Activated naive CD8-positive, alpha-beta T cell treated with anti-CD3 and anti-CD28 coated beads, Interleukin-2, amount 10 ng/mL, durations not matched to agents 7 days and 5 days (primary cell): ENCODE measurements at regions not wholly inside any gene's neighbourhood (a gene's known extent, or its start where the extent isn't known, plus 50 kb on each side); places are given as distances from the start of the nearest gene placed in this dataset.
A peak's percentile ranks its signal among the peaks of the same experiment; 100 is the strongest.

Experiments
- ATAC-seq: fragments of 150-1000 bp; cut with Tn5 transposase; one replicate; pipeline ENCODE4 v1.10.0; 2021; ENCODE audit warnings: low read depth, moderate library complexity
- POLR2A ChIA-PET: fragments of 350-600 bp; sonication (Branson Sonifier 250); formaldehyde crosslinking; loops from one replicate; lab custom pipeline; 2021; ENCODE audit warnings: antibody characterized with exemption; lab: Charles Lee
- DNase-seq: peaks from one replicate; pipeline ENCODE4 v3.0.0; 2021
- H3K27ac Mint-ChIP-seq: one replicate; pipeline ENCODE4 v1.8.0; 2022; ENCODE audit warnings: mild to moderate bottlenecking, mixed read lengths
- H3K27me3 Mint-ChIP-seq: one replicate; pipeline ENCODE4 v1.8.0; 2022; ENCODE audit warnings: mild to moderate bottlenecking, moderate library complexity, mixed read lengths
- H3K36me3 Mint-ChIP-seq: one replicate; pipeline ENCODE4 v1.8.0; 2021; ENCODE audit warnings: mild to moderate bottlenecking, mixed read lengths
- H3K4me1 Mint-ChIP-seq: one replicate; pipeline ENCODE4 v1.8.0; 2021; ENCODE audit warnings: mixed read lengths
- H3K4me3 Mint-ChIP-seq: one replicate; pipeline ENCODE4 v1.8.0; 2022; ENCODE audit warnings: mild to moderate bottlenecking, moderate library complexity, mixed read lengths
- H3K9me3 Mint-ChIP-seq: one replicate; pipeline ENCODE4 v1.8.0; 2021; ENCODE audit warnings: mixed read lengths

DNA sequence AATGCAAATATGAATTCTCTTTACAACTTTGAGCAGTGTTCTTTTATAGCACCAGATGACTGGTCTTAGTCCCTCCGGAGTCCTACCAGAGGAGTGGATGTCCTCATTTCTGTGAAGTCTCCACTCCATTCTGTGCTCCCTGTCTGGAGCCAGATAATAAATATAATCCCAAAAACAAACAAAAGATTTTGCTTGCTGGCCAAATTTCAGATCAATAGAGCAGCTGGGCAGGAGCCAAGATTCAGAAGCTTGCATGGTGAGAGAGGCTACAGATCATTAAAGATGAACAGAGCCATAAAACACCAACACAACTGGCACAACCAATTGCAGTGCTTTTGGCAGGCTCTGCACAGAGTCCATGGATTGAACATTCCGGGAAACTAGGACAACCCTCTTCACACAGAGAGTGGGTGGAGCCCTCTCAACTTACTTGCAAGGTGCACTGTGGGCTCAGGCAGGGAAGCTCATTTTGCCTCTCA is 231.5 kb upstream of the SNX7 start:
- no peak for ATAC-seq
- Mint-ChIP-seq H3K4me3 (no peak overlapping the region), H3K4me1 (no peaks in the 10 kb centered on the region), H3K36me3 (no peaks in the 10 kb centered on the region), H3K27me3 (no peaks in the 10 kb centered on the region), H3K27ac (no peak overlapping the region), H3K9me3 (no peaks in the 10 kb centered on the region)
- no peak for DNase-seq
- POLR2A ChIA-PET = no interaction called here

DNA sequence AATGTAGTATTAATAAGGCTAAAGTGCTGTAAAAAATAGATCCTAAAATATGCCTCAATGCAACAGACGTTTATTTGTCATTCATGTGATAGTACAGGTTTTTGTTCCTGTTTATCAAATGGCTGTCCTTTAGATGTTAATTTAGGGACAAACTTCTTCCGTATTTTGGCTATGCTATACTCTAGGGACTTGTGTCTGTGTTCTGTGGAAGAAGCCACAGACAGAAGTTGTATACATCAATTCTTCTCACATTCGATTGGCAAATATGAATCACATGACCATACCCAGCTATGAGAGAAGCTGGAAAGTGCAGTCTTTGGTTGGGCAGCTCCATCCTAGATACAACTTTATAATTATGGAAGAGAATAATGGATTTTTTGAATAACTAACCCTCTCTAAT is 232.7 kb upstream of the SNX7 start:
- Mint-ChIP-seq H3K4me1 (no peaks in the 10 kb centered on the region), H3K36me3 (no peaks in the 10 kb centered on the region), H3K9me3 (no peaks in the 10 kb centered on the region), H3K27ac (no peak overlapping the region), H3K4me3 (no peak overlapping the region), H3K27me3 (no peaks in the 10 kb centered on the region)
- POLR2A ChIA-PET = no interaction called here
- DNase-seq (no peak), ATAC-seq (no peak)

DNA sequence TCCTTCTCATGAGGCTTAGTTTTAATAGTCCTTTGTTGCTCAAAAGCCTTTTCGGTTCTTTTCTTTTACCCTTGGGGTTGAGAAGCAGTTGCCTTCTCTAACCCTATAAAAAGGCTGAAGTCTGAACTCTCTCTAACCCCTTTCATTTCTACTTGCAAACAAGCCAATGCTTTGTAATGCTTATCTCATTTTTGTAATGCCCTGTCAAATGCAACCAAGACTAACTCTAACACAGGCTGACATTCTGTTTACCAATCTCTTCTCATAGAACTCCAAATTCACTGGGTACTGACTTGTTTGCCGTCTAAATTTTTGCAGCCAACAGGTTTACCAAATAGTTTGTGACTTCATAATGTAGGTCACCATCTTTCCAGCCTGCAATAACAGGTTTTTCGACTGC is 233.9 kb upstream of the SNX7 start:
- POLR2A ChIA-PET = no interaction called here
- Mint-ChIP-seq H3K4me1 (no peaks in the 10 kb centered on the region), H3K36me3 (no peaks in the 10 kb centered on the region), H3K27ac (no peak overlapping the region), H3K4me3 (no peak overlapping the region), H3K9me3 (no peaks in the 10 kb centered on the region), H3K27me3 (no peaks in the 10 kb centered on the region)
- ATAC-seq (no peak), DNase-seq (no peak)

DNA sequence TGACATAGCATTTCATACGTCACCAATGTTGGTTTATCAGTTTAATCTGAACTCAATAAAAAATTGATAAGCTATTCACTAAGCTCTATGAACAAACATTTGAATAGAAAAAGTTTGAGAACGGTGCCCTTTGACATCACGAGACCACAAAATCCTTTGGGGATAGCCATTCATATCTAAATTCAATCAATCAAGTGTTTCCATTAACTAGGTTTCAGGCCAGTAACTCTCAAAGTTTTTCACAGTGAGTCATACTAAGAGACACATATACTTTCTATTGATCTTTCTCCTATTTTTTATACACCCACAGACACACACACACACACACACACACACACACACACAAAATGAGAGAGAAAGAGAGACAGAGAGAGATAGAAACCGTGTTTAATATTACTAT is 235.4 kb upstream of the SNX7 start:
- no peaks in the 10 kb centered on the region for H3K4me1 Mint-ChIP-seq
- POLR2A ChIA-PET = no interaction called here
- no peak overlapping the region for H3K27ac Mint-ChIP-seq
- no peak for DNase-seq
- no peak for ATAC-seq
- no peak overlapping the region for H3K4me3 Mint-ChIP-seq
- no peaks in the 10 kb centered on the region for H3K36me3 Mint-ChIP-seq
- H3K9me3 Mint-ChIP-seq = no peaks in the 10 kb centered on the region
- H3K27me3 Mint-ChIP-seq = no peaks in the 10 kb centered on the region

DNA sequence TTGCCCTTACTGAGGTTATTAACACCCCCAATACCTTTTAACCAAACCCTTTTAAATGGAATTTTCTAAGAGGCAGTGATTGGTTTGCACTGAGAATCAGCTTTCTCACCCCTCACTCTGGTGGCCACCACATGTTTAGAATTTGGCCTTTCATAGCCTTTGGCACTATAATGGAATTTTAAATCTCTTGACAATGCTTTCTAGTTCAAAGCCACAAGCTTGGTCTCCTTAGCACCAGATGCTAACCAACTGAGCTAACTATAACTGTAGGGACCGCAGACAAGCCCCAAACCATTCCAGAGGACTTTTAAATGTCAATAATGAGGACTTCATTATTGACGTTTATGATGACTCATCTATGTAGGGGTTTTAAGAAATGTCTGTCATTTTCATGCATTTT is 238.7 kb upstream of the SNX7 start:
- Mint-ChIP-seq H3K4me1 (no peaks in the 10 kb centered on the region), H3K27ac (no peak overlapping the region), H3K9me3 (no peaks in the 10 kb centered on the region), H3K27me3 (no peaks in the 10 kb centered on the region), H3K36me3 (no peaks in the 10 kb centered on the region), H3K4me3 (no peak overlapping the region)
- POLR2A ChIA-PET = no interaction called here
- ATAC-seq (no peak), DNase-seq (no peak)

DNA sequence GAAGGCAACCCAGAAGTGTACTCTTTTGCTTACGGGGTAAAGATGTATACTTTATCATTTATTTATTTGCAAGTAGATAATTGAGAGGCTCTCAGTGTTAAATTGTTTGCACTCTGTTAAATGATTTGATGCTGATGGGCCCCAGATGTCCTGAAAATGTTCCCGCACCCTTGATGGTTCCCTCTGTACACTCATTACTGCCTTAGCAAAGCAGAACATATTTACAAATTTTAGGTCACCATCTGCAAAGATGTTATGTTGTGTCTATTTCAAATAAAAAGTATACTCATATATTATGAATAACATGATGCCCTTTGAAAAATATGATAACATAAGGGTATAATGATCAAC is 240.5 kb upstream of the SNX7 start:
- no peak overlapping the region for H3K4me3 Mint-ChIP-seq

DNA sequence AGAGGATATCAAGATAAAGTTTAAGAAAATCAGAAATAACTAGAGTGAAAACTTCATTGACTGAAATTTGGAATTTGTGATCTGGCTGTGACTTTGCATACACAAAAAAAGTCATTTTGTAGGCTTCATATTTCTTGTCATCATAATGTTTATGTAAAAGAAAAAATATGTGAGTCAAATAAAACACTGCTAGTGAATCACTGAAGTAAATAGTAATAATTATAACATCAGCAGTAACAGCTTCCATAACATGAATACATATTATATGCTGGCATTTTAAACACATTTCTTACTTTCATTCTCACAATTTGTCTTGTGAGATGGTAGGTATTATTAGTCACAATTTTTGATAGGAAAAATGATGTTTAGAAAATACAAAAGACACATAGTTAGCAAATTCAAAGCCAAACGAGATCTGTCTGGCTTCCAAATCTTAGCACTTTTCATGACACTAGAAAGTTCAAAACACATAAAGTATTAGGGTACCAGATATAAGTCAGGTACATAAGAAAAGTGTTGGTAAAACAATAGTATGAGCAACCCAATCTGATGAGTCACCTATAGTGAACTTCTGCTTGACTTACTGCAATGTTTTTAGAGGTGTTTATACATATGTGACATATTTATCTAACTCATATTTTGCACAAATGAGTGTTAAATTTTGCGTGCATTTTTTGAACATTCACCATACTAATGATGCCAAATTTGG is 241.0 kb upstream of the SNX7 start:
- no peak for ATAC-seq

More for the DNA sequence above, 240.5 kb upstream of the SNX7 start:
- H3K4me1 Mint-ChIP-seq = no peaks in the 10 kb centered on the region
- H3K27ac Mint-ChIP-seq = no peak overlapping the region
- no peaks in the 10 kb centered on the region for H3K27me3 Mint-ChIP-seq
- H3K36me3 Mint-ChIP-seq = no peaks in the 10 kb centered on the region
- no peaks in the 10 kb centered on the region for H3K9me3 Mint-ChIP-seq
- POLR2A ChIA-PET = no interaction called here
- ATAC-seq (no peak), DNase-seq (no peak)

DNA sequence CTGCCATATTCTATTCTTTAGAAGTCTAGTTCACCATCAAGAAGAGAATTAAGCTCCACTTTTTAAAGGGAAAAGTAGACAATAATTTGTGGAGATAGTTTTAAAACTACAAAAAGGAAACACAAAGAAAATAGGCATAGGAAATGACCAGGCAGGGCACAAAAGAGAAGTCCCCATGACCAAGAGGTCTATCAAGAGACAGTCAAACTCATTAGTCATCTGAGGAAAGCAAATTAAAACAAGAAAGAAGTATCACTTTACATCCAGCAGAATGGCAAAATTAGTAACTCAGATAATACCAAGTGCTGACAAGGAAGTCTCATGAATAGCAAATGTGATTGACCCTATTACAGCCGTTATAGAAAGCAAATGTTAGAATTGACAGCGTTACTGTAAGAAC is 243.7 kb upstream of the SNX7 start:
- Mint-ChIP-seq H3K4me3 (no peak overlapping the region), H3K9me3 (peaks cover 1% of the 10 kb centered on the region), H3K4me1 (no peaks in the 10 kb centered on the region), H3K27ac (no peak overlapping the region), H3K27me3 (no peaks in the 10 kb centered on the region), H3K36me3 (no peaks in the 10 kb centered on the region)
- POLR2A ChIA-PET = no interaction called here
- DNase-seq (no peak), ATAC-seq (no peak)

More for the DNA sequence above, 241.0 kb upstream of the SNX7 start:
- Mint-ChIP-seq H3K36me3 (no peaks in the 10 kb centered on the region), H3K27me3 (no peaks in the 10 kb centered on the region), H3K27ac (no peak overlapping the region), H3K4me3 (no peak overlapping the region), H3K4me1 (no peaks in the 10 kb centered on the region), H3K9me3 (peaks cover 1% of the 10 kb centered on the region)
- no peak for DNase-seq
- POLR2A ChIA-PET = no interaction called here

DNA sequence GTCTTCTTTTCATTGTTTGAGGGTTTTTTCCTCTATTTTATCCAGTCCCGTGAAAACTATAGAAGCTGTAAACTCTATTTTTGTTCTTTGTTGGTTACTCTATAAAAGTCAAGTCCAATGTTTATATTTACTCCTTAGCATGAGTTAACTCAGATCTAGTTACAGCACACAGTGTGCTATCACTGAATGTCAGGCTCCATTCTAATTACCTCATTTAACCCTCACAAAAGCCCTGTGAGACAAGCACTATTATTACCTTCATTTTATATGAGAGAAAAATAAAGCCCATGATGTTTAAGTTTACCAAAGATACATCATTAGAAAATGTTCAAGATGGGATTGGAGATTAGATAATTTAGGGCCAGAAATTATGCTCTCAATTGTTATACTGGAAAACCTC is 251.4 kb upstream of the SNX7 start:
- Mint-ChIP-seq H3K4me3 (no peak overlapping the region), H3K27me3 (peaks cover 3% of the 10 kb centered on the region), H3K9me3 (no peaks in the 10 kb centered on the region), H3K27ac (no peak overlapping the region), H3K4me1 (peaks cover 3% of the 10 kb centered on the region), H3K36me3 (no peaks in the 10 kb centered on the region)
- POLR2A ChIA-PET = no interaction called here
- ATAC-seq = no peak
- no peak for DNase-seq

DNA sequence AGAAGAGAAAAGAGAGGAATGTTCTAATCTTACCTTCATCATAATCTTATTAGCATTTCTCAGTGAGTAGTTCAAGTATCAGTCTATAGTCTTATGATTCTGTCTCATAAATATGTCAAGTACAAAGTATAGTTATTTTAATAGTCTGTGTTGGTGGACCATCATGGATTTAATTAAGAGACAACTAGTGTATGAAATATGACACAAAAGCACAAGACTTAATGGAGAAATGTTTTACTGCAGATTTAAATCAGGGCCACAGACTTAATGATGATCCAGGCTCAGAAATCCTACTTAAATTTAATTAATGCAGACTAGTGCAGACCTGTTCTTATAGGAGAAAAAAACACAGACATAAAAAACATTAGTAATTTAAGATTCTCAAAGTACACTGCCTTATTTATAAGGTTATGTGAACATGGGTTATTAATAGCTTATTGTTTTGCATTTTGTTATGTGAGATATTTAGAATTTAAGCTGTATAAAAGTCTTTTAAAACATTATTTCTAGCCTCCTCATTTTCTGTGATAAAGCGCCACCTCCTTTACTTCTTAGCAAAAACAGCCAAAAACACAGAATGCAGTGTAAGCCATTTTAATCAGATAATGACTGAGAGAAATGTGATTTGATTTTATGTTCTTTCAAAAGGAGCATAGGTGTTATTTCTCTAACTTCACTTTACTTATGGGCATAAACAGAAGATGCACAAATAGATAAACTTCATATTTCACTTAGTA is 255.0 kb upstream of the SNX7 start:
- no peak overlapping the region for H3K4me3 Mint-ChIP-seq
- H3K27me3 Mint-ChIP-seq = peaks cover 5% of the 10 kb centered on the region
- POLR2A ChIA-PET = no interaction called here
- DNase-seq (no peak), ATAC-seq (no peak)
- no peaks in the 10 kb centered on the region for H3K9me3 Mint-ChIP-seq
- no peak overlapping the region for H3K27ac Mint-ChIP-seq
- H3K4me1 Mint-ChIP-seq = peaks cover 16% of the 10 kb centered on the region
- no peaks in the 10 kb centered on the region for H3K36me3 Mint-ChIP-seq

DNA sequence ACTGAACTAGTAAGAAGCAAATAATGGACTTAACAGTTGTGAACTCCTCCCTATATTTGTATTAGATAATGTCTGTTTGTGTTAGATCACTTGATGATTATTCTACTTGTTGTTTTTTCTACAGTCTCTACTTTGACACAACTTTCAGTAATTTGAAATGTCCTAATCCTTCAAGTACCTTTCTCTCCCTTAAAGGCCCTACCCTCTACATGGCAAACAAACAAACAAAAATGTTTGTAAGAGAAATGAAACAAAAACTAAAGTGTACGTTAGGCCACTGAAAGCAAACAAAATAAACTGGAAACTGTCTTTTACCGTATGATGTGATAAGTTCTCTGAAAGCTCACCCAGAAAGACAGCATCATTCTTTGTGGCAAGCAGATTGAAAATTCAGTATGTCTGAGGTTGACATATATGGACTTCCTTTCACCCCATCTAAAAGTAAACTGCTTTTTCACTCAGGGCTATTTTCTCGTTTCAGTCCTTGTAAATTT is 255.9 kb upstream of the SNX7 start:
- Mint-ChIP-seq H3K9me3 (no peaks in the 10 kb centered on the region), H3K27me3 (peaks cover 5% of the 10 kb centered on the region), H3K4me3 (peak overlapping the region; percentile 62), H3K27ac (peak overlapping the region; percentile 8), H3K36me3 (no peaks in the 10 kb centered on the region), H3K4me1 (peaks cover 16% of the 10 kb centered on the region)
- no peak for DNase-seq
- peak; percentile 36 for ATAC-seq
- POLR2A ChIA-PET = no interaction called here

DNA sequence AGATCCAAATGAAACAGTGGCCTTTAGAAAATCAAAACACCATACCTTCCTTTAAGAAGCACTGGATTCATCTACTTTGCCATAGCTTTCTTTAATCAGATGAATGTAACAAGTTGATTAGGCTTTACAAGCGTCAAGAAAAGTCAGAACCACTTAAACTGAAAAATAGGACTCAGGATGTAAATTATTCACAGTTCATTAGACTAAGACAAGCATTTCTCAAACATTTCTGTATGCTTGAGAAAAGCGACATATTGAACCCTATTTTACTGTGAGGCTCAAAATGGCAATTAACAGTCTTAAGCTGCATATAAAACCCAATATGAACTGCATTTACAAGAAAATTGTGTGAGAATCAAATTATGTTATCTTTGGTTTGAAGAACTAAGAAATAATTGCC is 256.7 kb upstream of the SNX7 start:
- POLR2A ChIA-PET = no interaction called here
- ATAC-seq = no peak
- Mint-ChIP-seq H3K27ac (no peak overlapping the region), H3K9me3 (no peaks in the 10 kb centered on the region), H3K4me1 (peaks cover 16% of the 10 kb centered on the region), H3K4me3 (no peak overlapping the region), H3K27me3 (peaks cover 4% of the 10 kb centered on the region), H3K36me3 (no peaks in the 10 kb centered on the region)
- no peak for DNase-seq

DNA sequence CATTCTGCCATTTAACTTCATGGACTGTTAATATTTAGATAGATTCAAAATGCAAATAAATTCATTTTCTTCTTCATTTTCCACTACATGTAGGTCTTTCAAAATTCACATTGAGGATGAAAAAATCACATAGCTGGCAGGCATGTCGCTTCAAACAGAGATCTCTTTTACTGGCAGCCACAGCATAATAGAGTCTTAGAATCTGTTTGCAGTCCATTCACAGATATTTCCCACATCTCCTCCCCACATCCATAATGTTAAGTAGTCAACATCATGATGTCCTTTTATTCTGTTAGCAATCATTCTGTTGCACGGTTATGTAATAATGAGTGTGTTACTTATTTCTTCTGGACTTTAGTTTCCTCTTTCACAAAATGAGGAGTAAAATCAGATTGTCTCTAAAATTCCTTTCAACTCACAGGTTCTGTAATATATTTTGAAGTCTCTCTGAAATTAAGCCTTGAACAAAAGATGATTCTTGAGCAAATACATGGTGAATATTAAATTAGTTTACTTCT is 257.5 kb upstream of the SNX7 start:
- POLR2A ChIA-PET = no interaction called here
- Mint-ChIP-seq H3K36me3 (no peaks in the 10 kb centered on the region), H3K4me3 (no peak overlapping the region), H3K9me3 (no peaks in the 10 kb centered on the region), H3K27ac (no peak overlapping the region), H3K4me1 (peaks cover 16% of the 10 kb centered on the region), H3K27me3 (peaks cover 4% of the 10 kb centered on the region)
- DNase-seq (no peak), ATAC-seq (no peak)

DNA sequence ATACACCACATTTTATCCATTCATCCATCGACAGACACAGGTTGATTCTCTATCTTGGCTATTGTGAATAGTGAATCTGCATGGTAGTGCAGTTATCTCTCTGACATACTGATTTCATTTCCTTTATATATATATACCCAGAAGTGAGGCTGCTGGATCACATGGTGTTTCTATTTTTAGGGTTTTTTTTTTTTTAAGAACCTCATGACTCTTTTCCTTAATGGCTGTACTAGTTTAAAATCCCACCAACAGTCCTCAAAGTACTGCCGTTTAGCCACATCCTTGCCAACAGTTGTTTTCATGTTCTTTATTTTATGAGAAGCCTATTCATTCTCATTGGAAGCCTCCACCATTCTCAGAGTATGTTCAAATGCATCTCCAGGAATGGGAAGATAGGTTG is 258.7 kb upstream of the SNX7 start:
- Mint-ChIP-seq H3K4me1 (peaks cover 22% of the 10 kb centered on the region), H3K27me3 (peaks cover 4% of the 10 kb centered on the region), H3K9me3 (no peaks in the 10 kb centered on the region), H3K36me3 (no peaks in the 10 kb centered on the region), H3K27ac (peak overlapping the region; percentile 42), H3K4me3 (peak overlapping the region; percentile 20)
- POLR2A ChIA-PET = no interaction called here
- DNase-seq (no peak), ATAC-seq (peak; percentile 77)
